WTC11 (cell line): ENCODE measurements at regions not wholly inside any gene's neighbourhood (a gene's known extent, or its start where the extent isn't known, plus 50 kb on each side); places are given as distances from the start of the nearest gene placed in this dataset.

Experiments used
- ATAC-seq: fragments of 200-7000 bp; cut with Tn5 transposase; 2 replicates; pipeline ENCODE4 v1.10.0; 2021; ENCODE audit warnings: mild to moderate bottlenecking, moderate library complexity
- CTCF ChIA-PET: fragments of 300-600 bp; sonication (Branson Sonifier 250); formaldehyde crosslinking; loops from one replicate; lab custom pipeline; 2021; ENCODE audit warnings: antibody characterized with exemption; lab: Charles Lee
- POLR2A ChIA-PET: fragments of 350-600 bp; sonication (Branson Sonifier 250); formaldehyde crosslinking; loops from one replicate; lab custom pipeline; 2021; ENCODE audit warnings: antibody characterized with exemption; lab: Charles Lee
- DNase-seq: peaks from one replicate; pipeline ENCODE4 v3.0.0; 2021; ENCODE audit warnings: low spot score
- H3K27ac Mint-ChIP-seq: 2 replicates; pipeline ENCODE4 v1.8.0; 2021; ENCODE audit warnings: mixed read lengths
- H3K27me3 Mint-ChIP-seq: 2 replicates; pipeline ENCODE4 v1.8.0; 2021; ENCODE audit warnings: low read depth, mild to moderate bottlenecking, moderate library complexity, mixed read lengths
- H3K36me3 Mint-ChIP-seq: 2 replicates; pipeline ENCODE4 v1.8.0; 2021; ENCODE audit warnings: mixed read lengths
- H3K4me1 Mint-ChIP-seq: 2 replicates; pipeline ENCODE4 v1.8.0; 2022; ENCODE audit warnings: mixed read lengths
- H3K4me3 Mint-ChIP-seq: 2 replicates; pipeline ENCODE4 v1.8.0; 2021; ENCODE audit warnings: mild to moderate bottlenecking, moderate library complexity, mixed read lengths
- H3K9me3 Mint-ChIP-seq: 2 replicates; pipeline ENCODE4 v1.8.0; 2021; ENCODE audit warnings: mixed read lengths
- CREB1 ChIP-seq: sonication (generic); formaldehyde crosslinking; IDR thresholded peaks from 2 replicates; pipeline ENCODE4 v1.8.0; 2023; ENCODE audit warnings: mild to moderate bottlenecking, missing genetic modification reagents
- ELF4 ChIP-seq: sonication (generic); formaldehyde crosslinking; IDR thresholded peaks from 2 replicates; pipeline ENCODE4 v1.8.1; 2022; ENCODE audit warnings: low read depth, mild to moderate bottlenecking, moderate library complexity, missing genetic modification reagents
- ETV6 ChIP-seq: sonication (generic); formaldehyde crosslinking; IDR thresholded peaks from 2 replicates; pipeline ENCODE4 v1.8.1; 2022; ENCODE audit warnings: mild to moderate bottlenecking, missing genetic modification reagents
- GRHL2 ChIP-seq: fragments of 250-450 bp; sonication (Bioruptor Pico); IDR thresholded peaks from 2 replicates; pipeline ENCODE4 v1.8.0; 2022; ENCODE audit warnings: mild to moderate bottlenecking, moderate library complexity; ENCODE audit not compliant: insufficient replicate concordance, severe bottlenecking
- HMGA2 ChIP-seq: fragments of 250-450 bp; sonication (Bioruptor Pico); IDR thresholded peaks from 2 replicates; pipeline ENCODE4 v1.4.0; 2021; ENCODE audit warnings: mild to moderate bottlenecking, moderate library complexity
- JUN ChIP-seq: sonication (generic); formaldehyde crosslinking; IDR thresholded peaks from 2 replicates; pipeline ENCODE4 v1.8.0; 2023; ENCODE audit warnings: mild to moderate bottlenecking, missing genetic modification reagents
- KAT7 ChIP-seq: sonication (generic); formaldehyde crosslinking; IDR thresholded peaks from 2 replicates; pipeline ENCODE4 v1.8.1; 2023; ENCODE audit warnings: missing genetic modification reagents, mild to moderate bottlenecking, borderline replicate concordance
- MXD4 ChIP-seq: fragments of 250-450 bp; sonication (Bioruptor Pico); IDR thresholded peaks from 2 replicates; pipeline ENCODE4 v1.8.0; 2021; ENCODE audit warnings: mild to moderate bottlenecking, moderate library complexity, borderline replicate concordance
- MYBL2 ChIP-seq: sonication (generic); formaldehyde crosslinking; IDR thresholded peaks from 2 replicates; pipeline ENCODE4 v1.8.1; 2023; ENCODE audit warnings: mild to moderate bottlenecking, moderate library complexity, missing genetic modification reagents
- NFATC4 ChIP-seq: fragments of 250-450 bp; sonication (Bioruptor Pico); IDR thresholded peaks from 2 replicates; pipeline ENCODE4 v1.9.0; 2021; ENCODE audit warnings: mild to moderate bottlenecking
- NFE2L1 ChIP-seq: sonication (generic); formaldehyde crosslinking; IDR thresholded peaks from 2 replicates; pipeline ENCODE4 v1.8.1; 2023; ENCODE audit warnings: missing genetic modification reagents
- NR1H2 ChIP-seq: sonication (generic); formaldehyde crosslinking; IDR thresholded peaks from 2 replicates; pipeline ENCODE4 v1.9.0; 2021; ENCODE audit warnings: mild to moderate bottlenecking, moderate library complexity, missing genetic modification reagents
- RORB ChIP-seq: fragments of 250-450 bp; sonication (Bioruptor Pico); IDR thresholded peaks from 2 replicates; pipeline ENCODE4 v1.9.0; 2021; ENCODE audit warnings: mild to moderate bottlenecking
- SMAD4 ChIP-seq: sonication (generic); formaldehyde crosslinking; IDR thresholded peaks from 2 replicates; pipeline ENCODE4 v1.8.0; 2022; ENCODE audit warnings: mild to moderate bottlenecking, missing genetic modification reagents
- SOX15 ChIP-seq: fragments of 250-450 bp; sonication (Bioruptor Pico); IDR thresholded peaks from 2 replicates; pipeline ENCODE4 v1.9.0; 2021; ENCODE audit warnings: mild to moderate bottlenecking
- TCF7 ChIP-seq: sonication (generic); formaldehyde crosslinking; IDR thresholded peaks from 2 replicates; pipeline ENCODE4 v1.8.0; 2022; ENCODE audit warnings: mild to moderate bottlenecking, low read depth, missing genetic modification reagents, moderate library complexity
- TP53 ChIP-seq: sonication (generic); formaldehyde crosslinking; IDR thresholded peaks from 2 replicates; pipeline ENCODE4 v1.8.1; 2023; ENCODE audit warnings: mild to moderate bottlenecking, missing genetic modification reagents
- ZNF121 ChIP-seq: sonication (generic); formaldehyde crosslinking; IDR thresholded peaks from 2 replicates; pipeline ENCODE4 v1.8.0; 2023; ENCODE audit warnings: missing genetic modification reagents
- ZNF416 ChIP-seq: fragments of 250-450 bp; sonication (Bioruptor Pico); IDR thresholded peaks from 2 replicates; pipeline ENCODE4 v1.9.0; 2021; ENCODE audit warnings: mild to moderate bottlenecking, inconsistent platforms
- TF ChIP-seq, protein P1 (sequence below): sonication (generic); formaldehyde crosslinking; conservative IDR thresholded peaks from 2 replicates; pipeline ENCODE4 v1.8.1; 2022; ENCODE audit warnings: mild to moderate bottlenecking, missing genetic modification reagents
- TF ChIP-seq, protein P2 (sequence below): sonication (generic); formaldehyde crosslinking; IDR thresholded peaks from 2 replicates; pipeline ENCODE4 v1.8.1; 2022; ENCODE audit warnings: mild to moderate bottlenecking, missing genetic modification reagents, moderate library complexity, borderline replicate concordance
- TF ChIP-seq, protein P3 (sequence below): sonication (generic); formaldehyde crosslinking; IDR thresholded peaks from 2 replicates; pipeline ENCODE4 v1.8.1; 2023; ENCODE audit warnings: mild to moderate bottlenecking, missing genetic modification reagents
- TF ChIP-seq, protein P4 (sequence below): sonication (generic); formaldehyde crosslinking; IDR thresholded peaks from 2 replicates; pipeline ENCODE4 v1.8.0; 2023; ENCODE audit warnings: mild to moderate bottlenecking, missing genetic modification reagents
- TF ChIP-seq, protein P5 (sequence below): fragments of 250-450 bp; sonication (Bioruptor Pico); IDR thresholded peaks from 2 replicates; pipeline ENCODE4 v1.8.0; 2021; ENCODE audit warnings: mild to moderate bottlenecking

DNA sequence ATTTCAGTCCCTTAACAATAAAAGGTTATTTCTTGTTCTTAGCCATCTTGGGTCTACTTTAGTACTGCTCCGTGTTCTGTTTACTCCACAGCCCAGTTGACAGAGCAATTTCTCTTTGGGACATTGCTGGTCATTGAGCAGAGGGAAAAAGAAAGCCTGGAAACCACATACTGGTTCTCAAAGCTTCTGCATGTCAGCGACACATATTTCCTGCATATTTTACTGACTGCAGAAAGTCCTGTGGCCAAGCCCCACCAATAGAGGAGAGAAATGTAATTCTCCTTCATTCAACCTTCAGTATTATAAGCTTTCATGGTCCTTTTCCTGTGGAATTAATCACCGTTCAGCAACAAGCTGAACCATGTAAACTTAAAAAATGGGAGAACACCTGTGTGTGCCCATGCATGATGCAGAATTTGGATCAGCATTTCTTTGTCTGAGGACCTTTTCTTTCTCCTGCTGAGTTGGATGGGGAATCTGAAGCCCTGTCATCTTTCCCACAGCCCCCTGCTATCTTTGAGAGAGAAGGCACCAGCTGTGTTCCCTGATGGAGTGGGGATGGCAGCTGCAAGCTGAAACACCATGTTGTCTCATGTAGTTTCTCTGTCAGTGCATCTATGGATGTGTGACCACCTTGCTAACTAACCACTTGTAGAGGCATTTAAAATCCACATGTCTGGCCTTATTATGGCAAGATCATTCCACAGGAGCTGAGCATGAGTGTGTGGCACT lies 431.6 kb downstream of the MEIS1 start:
- TF ChIP-seq, protein P1, sequence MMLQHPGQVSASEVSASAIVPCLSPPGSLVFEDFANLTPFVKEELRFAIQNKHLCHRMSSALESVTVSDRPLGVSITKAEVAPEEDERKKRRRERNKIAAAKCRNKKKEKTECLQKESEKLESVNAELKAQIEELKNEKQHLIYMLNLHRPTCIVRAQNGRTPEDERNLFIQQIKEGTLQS (CRISPR knock-in tag) = no peak
- no peak for TF ChIP-seq RORB (CRISPR knock-in tag)
- no peak for TF ChIP-seq ZNF121 (CRISPR knock-in tag)
- TF ChIP-seq GRHL2 (CRISPR knock-in tag) = no peak
- TF ChIP-seq, protein P2, sequence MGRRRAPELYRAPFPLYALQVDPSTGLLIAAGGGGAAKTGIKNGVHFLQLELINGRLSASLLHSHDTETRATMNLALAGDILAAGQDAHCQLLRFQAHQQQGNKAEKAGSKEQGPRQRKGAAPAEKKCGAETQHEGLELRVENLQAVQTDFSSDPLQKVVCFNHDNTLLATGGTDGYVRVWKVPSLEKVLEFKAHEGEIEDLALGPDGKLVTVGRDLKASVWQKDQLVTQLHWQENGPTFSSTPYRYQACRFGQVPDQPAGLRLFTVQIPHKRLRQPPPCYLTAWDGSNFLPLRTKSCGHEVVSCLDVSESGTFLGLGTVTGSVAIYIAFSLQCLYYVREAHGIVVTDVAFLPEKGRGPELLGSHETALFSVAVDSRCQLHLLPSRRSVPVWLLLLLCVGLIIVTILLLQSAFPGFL (CRISPR knock-in tag) = no peak
- TF ChIP-seq MXD4 (CRISPR knock-in tag) = no peak
- TF ChIP-seq, all 79 proteins: peak for 0
- no peak overlapping the region for H3K27ac Mint-ChIP-seq
- ChIA-PET CTCF (no interaction called here), POLR2A (no interaction called here)
- no peaks in the 10 kb centered on the region for H3K9me3 Mint-ChIP-seq
- H3K4me3 Mint-ChIP-seq = no peak overlapping the region
- peaks cover 3% of the 10 kb centered on the region; the same call in 1 of the 2 replicates for H3K27me3 Mint-ChIP-seq
- DNase-seq (no peak), ATAC-seq (no peak)
- H3K4me1 Mint-ChIP-seq = no peaks in the 10 kb centered on the region
- no peaks in the 10 kb centered on the region for H3K36me3 Mint-ChIP-seq

DNA sequence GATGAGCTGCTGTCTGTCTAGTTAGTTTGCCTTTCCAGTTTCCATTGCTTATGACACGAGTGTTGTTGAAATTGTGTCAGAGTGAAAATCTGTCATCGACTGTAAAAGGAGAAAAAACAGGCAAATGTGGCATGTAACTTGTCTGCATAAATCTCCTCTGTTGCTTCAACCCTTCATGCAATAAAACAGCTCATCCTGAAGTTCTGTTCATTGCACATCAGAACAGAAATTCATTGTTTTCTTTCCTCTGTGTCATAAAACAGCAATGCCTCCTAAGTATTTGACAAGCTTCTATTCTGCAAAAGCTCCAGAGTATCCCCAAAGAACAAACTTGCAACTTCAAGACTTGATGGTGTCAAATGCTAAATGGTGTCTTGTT lies 432.1 kb downstream of the MEIS1 start:
- no peaks in the 10 kb centered on the region for H3K36me3 Mint-ChIP-seq
- H3K27me3 Mint-ChIP-seq = peaks cover 3% of the 10 kb centered on the region; the same call in 1 of the 2 replicates
- POLR2A ChIA-PET = interaction anchor here (0.8 kb wide), 1 partner anchor 99 kb away, joined by 3 read pairs; no protein-coding TSS in a partner anchor
- no peaks in the 10 kb centered on the region for H3K4me1 Mint-ChIP-seq
- TF ChIP-seq MXD4 (CRISPR knock-in tag) (no peak), KAT7 (CRISPR knock-in tag) (no peak), ZNF416 (no peak), SOX15 (CRISPR knock-in tag) (no peak), ETV6 (CRISPR knock-in tag) (no peak), SMAD4 (no peak), JUN (no peak), TCF7 (CRISPR knock-in tag) (no peak), HMGA2 (CRISPR knock-in tag) (no peak)
- TF ChIP-seq, protein P3, sequence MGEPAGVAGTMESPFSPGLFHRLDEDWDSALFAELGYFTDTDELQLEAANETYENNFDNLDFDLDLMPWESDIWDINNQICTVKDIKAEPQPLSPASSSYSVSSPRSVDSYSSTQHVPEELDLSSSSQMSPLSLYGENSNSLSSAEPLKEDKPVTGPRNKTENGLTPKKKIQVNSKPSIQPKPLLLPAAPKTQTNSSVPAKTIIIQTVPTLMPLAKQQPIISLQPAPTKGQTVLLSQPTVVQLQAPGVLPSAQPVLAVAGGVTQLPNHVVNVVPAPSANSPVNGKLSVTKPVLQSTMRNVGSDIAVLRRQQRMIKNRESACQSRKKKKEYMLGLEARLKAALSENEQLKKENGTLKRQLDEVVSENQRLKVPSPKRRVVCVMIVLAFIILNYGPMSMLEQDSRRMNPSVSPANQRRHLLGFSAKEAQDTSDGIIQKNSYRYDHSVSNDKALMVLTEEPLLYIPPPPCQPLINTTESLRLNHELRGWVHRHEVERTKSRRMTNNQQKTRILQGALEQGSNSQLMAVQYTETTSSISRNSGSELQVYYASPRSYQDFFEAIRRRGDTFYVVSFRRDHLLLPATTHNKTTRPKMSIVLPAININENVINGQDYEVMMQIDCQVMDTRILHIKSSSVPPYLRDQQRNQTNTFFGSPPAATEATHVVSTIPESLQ (CRISPR knock-in tag) = no peak
- TF ChIP-seq, all 79 proteins: peak for 0
- ATAC-seq = no peak
- H3K4me3 Mint-ChIP-seq = no peak overlapping the region
- DNase-seq = no peak
- no peaks in the 10 kb centered on the region for H3K9me3 Mint-ChIP-seq
- CTCF ChIA-PET = no interaction called here
- H3K27ac Mint-ChIP-seq = no peak overlapping the region

DNA sequence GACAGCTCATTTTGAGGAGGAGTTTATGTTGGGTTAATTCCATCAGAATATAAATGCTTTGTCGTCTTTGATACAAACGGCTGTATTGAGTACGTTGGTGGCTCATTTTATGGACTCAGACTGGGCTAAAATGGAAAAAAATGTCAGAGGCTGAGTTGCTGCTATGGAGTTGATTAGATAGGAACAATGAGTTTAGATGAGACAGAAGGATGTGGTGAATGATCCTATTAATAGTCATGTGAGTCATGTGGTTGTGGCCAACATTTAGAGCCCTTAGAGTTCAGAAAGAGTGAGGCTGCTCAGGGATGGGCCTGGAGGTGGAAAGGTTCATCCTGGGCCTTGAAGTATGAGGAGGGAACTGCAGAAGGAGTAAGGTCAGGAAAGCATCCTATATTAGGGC lies 434.2 kb downstream of the MEIS1 start:
- ATAC-seq (no peak), DNase-seq (no peak)
- H3K4me3 Mint-ChIP-seq = no peak overlapping the region
- H3K27me3 Mint-ChIP-seq = peaks cover 3% of the 10 kb centered on the region; the same call in 1 of the 2 replicates
- H3K4me1 Mint-ChIP-seq = no peaks in the 10 kb centered on the region
- H3K9me3 Mint-ChIP-seq = no peaks in the 10 kb centered on the region
- no peak overlapping the region for H3K27ac Mint-ChIP-seq
- H3K36me3 Mint-ChIP-seq = no peaks in the 10 kb centered on the region
- ChIA-PET CTCF (no interaction called here), POLR2A (no interaction called here)
- TF ChIP-seq NFE2L1 (CRISPR knock-in tag) (no peak), ELF4 (CRISPR knock-in tag) (no peak), NR1H2 (CRISPR knock-in tag) (no peak), CREB1 (no peak), TP53 (CRISPR knock-in tag) (no peak), MYBL2 (no peak), NFATC4 (CRISPR knock-in tag) (no peak)
- TF ChIP-seq, protein P4, sequence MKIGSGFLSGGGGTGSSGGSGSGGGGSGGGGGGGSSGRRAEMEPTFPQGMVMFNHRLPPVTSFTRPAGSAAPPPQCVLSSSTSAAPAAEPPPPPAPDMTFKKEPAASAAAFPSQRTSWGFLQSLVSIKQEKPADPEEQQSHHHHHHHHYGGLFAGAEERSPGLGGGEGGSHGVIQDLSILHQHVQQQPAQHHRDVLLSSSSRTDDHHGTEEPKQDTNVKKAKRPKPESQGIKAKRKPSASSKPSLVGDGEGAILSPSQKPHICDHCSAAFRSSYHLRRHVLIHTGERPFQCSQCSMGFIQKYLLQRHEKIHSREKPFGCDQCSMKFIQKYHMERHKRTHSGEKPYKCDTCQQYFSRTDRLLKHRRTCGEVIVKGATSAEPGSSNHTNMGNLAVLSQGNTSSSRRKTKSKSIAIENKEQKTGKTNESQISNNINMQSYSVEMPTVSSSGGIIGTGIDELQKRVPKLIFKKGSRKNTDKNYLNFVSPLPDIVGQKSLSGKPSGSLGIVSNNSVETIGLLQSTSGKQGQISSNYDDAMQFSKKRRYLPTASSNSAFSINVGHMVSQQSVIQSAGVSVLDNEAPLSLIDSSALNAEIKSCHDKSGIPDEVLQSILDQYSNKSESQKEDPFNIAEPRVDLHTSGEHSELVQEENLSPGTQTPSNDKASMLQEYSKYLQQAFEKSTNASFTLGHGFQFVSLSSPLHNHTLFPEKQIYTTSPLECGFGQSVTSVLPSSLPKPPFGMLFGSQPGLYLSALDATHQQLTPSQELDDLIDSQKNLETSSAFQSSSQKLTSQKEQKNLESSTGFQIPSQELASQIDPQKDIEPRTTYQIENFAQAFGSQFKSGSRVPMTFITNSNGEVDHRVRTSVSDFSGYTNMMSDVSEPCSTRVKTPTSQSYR = no peak
- TF ChIP-seq, protein P5, sequence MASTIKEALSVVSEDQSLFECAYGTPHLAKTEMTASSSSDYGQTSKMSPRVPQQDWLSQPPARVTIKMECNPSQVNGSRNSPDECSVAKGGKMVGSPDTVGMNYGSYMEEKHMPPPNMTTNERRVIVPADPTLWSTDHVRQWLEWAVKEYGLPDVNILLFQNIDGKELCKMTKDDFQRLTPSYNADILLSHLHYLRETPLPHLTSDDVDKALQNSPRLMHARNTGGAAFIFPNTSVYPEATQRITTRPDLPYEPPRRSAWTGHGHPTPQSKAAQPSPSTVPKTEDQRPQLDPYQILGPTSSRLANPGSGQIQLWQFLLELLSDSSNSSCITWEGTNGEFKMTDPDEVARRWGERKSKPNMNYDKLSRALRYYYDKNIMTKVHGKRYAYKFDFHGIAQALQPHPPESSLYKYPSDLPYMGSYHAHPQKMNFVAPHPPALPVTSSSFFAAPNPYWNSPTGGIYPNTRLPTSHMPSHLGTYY (CRISPR knock-in tag) = no peak
